H1 (cell line): ENCODE measurements at regions not wholly inside any gene's neighbourhood (a gene's known extent, or its start where the extent isn't known, plus 50 kb on each side); places are given as distances from the start of the nearest gene placed in this dataset.

Experiments
- CTCF ChIA-PET: fragments of 300-600 bp; sonication (Branson Sonifier 250); formaldehyde crosslinking; loops from one replicate; lab custom pipeline; 2021; ENCODE audit not compliant: partially characterized antibody; lab: Charles Lee
- POLR2A ChIA-PET: fragments of 300-600 bp; sonication (Branson Sonifier 250); formaldehyde crosslinking; loops from one replicate; lab custom pipeline; 2021; ENCODE audit warnings: inconsistent platforms; ENCODE audit not compliant: partially characterized antibody; lab: Charles Lee
- DNase-seq, 2 experiments: peaks; one replicate each; pipeline versions ENCODE4 v3.0.0 to v3.0.0-alpha.2; 2010 to 2022; ENCODE audit warnings: low spot score in 2 of 2, low read depth in 1 of 2, mixed read lengths in 1 of 2
- FAIRE-seq: peaks from 2 replicates; lab custom pipeline; 2011; peaks lifted over from hg19 to GRCh38; lab: Jason Lieb, UNC
- H2AFZ ChIP-seq: 2 replicates; pipeline ENCODE4 v1.8.1; 2012; ENCODE audit warnings: low read length, inconsistent platforms
- H2AK5ac ChIP-seq: 2 replicates; pipeline ENCODE4 v1.6.1; 2013; ENCODE audit warnings: low read depth, low read length
- H2BK120ac ChIP-seq: replicated peaks from 2 replicates; pipeline ENCODE3; 2013; ENCODE audit warnings: low read depth, low read length, inconsistent platforms
- H2BK12ac ChIP-seq: 2 replicates; pipeline ENCODE4 v1.6.1; 2013; ENCODE audit warnings: low read depth, low read length
- H2BK15ac ChIP-seq: 2 replicates; pipeline ENCODE4 v1.6.1; 2013; ENCODE audit warnings: low read length
- H2BK20ac ChIP-seq: 2 replicates; pipeline ENCODE4 v1.6.1; 2013; ENCODE audit warnings: low read length
- H2BK5ac ChIP-seq: 2 replicates; pipeline ENCODE4 v1.6.1; 2013; ENCODE audit warnings: low read depth, low read length
- H3K14ac ChIP-seq: 2 replicates; pipeline ENCODE4 v1.6.1; 2013; ENCODE audit warnings: inconsistent platforms; ENCODE audit not compliant: insufficient read length
- H3K18ac ChIP-seq: 2 replicates; pipeline ENCODE4 v1.6.1; 2013; ENCODE audit warnings: low read length; ENCODE audit errors: extremely low read depth
- H3K23ac ChIP-seq: 2 replicates; pipeline ENCODE4 v1.6.1; 2013; ENCODE audit warnings: inconsistent platforms; ENCODE audit not compliant: insufficient read length
- H3K23me2 ChIP-seq: 2 replicates; pipeline ENCODE4 v1.6.1; 2013; ENCODE audit warnings: low read depth, low read length
- H3K27ac ChIP-seq: 2 replicates; pipeline ENCODE4 v1.6.1; 2011; ENCODE audit warnings: low read depth, low read length, inconsistent platforms
- H3K27me3 ChIP-seq, 4 experiments: replicated peaks in 1 of 4; 1 replicate in 1 of 4; 2 replicates in 3 of 4; pipeline versions ENCODE4 v1.6.1 to v1.8.1; 2011 to 2013; ENCODE audit warnings: low read length in 3 of 4, mild to moderate bottlenecking in 3 of 4, inconsistent platforms in 2 of 4, mixed read lengths in 2 of 4, moderate library complexity in 1 of 4; ENCODE audit not compliant: control insufficient read depth in 3 of 4, insufficient read depth in 3 of 4; ENCODE audit errors: extremely low read depth in 1 of 4
- H3K36me3 ChIP-seq, 4 experiments: 2 replicates each; pipeline versions ENCODE4 v1.6.1 to v1.8.1; 2011 to 2013; ENCODE audit warnings: mild to moderate bottlenecking in 4 of 4, low read length in 3 of 4, moderate library complexity in 2 of 4, control low read depth in 1 of 4, inconsistent platforms in 1 of 4; ENCODE audit not compliant: insufficient read depth in 4 of 4, control insufficient read depth in 2 of 4
- H3K4ac ChIP-seq: replicated peaks from 2 replicates; pipeline ENCODE3; 2013; ENCODE audit warnings: low read length, low read depth, mixed read lengths, inconsistent platforms; ENCODE audit not compliant: insufficient read length
- H3K4me1 ChIP-seq, 4 experiments: replicated peaks in 1 of 4; 1 replicate in 1 of 4; 2 replicates in 3 of 4; pipeline versions ENCODE4 v1.6.1 to v1.8.1; 2011 to 2013; ENCODE audit warnings: low read length in 3 of 4, inconsistent platforms in 2 of 4, mixed read lengths in 1 of 4; ENCODE audit not compliant: insufficient read depth in 4 of 4, control insufficient read depth in 3 of 4
- H3K4me2 ChIP-seq, 2 experiments: 2 replicates each; pipeline versions ENCODE4 v1.6.1 to v1.8.1; 2011 to 2013; ENCODE audit warnings: low read depth in 2 of 2, low read length in 2 of 2, control low read depth in 1 of 2, inconsistent platforms in 1 of 2, mild to moderate bottlenecking in 1 of 2; ENCODE audit not compliant: insufficient read depth in 1 of 2
- H3K4me3 ChIP-seq, 4 experiments: fragments of 200-600, 300-600 bp in 1 of 4; sonication (generic), shearing (Covaris generic), sonication (Bioruptor Twin) in 1 of 4; 2 replicates each; pipeline versions ENCODE4 v1.5.1 to v1.8.1; 2011 to 2016; ENCODE audit warnings: low read length in 4 of 4, low read depth in 3 of 4, control low read depth in 2 of 4, inconsistent platforms in 2 of 4, mild to moderate bottlenecking in 2 of 4, mixed read lengths in 1 of 4, moderate library complexity in 1 of 4; ENCODE audit not compliant: insufficient read depth in 2 of 4; ENCODE audit errors: extremely low read depth in 1 of 4
- H3K56ac ChIP-seq: replicated peaks from 2 replicates; pipeline ENCODE3; 2013; ENCODE audit warnings: low read depth, mild to moderate bottlenecking, mixed read lengths, low read length, inconsistent platforms; ENCODE audit not compliant: insufficient read length
- H3K79me1 ChIP-seq: 2 replicates; pipeline ENCODE4 v1.6.1; 2013; ENCODE audit warnings: low read depth, low read length, control low read depth
- H3K79me2 ChIP-seq, 2 experiments: 2 replicates each; pipeline versions ENCODE4 v1.6.1 to v1.8.1; 2012 to 2013; ENCODE audit warnings: low read length in 2 of 2, mild to moderate bottlenecking in 2 of 2, inconsistent platforms in 1 of 2; ENCODE audit not compliant: insufficient read depth in 2 of 2, control insufficient read depth in 1 of 2
- H3K9ac ChIP-seq, 4 experiments: replicated peaks in 1 of 4; 1 replicate in 1 of 4; 2 replicates in 3 of 4; pipeline versions ENCODE4 v1.6.1 to v1.8.1; 2011 to 2013; ENCODE audit warnings: low read depth in 3 of 4, low read length in 3 of 4, control low read depth in 2 of 4, mild to moderate bottlenecking in 2 of 4, moderate library complexity in 2 of 4, inconsistent platforms in 1 of 4; ENCODE audit errors: extremely low read depth in 1 of 4
- H3K9me3 ChIP-seq, 2 experiments: 2 replicates each; pipeline versions ENCODE4 v1.6.1 to v1.8.1; 2012 to 2013; ENCODE audit warnings: mild to moderate bottlenecking in 2 of 2, moderate library complexity in 2 of 2, control low read depth in 1 of 2, inconsistent platforms in 1 of 2, low read depth in 1 of 2, low read length in 1 of 2, mixed read lengths in 1 of 2; ENCODE audit not compliant: insufficient read depth in 2 of 2
- H4K20me1 ChIP-seq, 2 experiments: replicated peaks in 1 of 2; 2 replicates each; pipeline versions ENCODE3 to v1.8.1; 2011 to 2013; ENCODE audit warnings: inconsistent platforms in 2 of 2, low read length in 2 of 2, mild to moderate bottlenecking in 1 of 2; ENCODE audit not compliant: insufficient read depth in 2 of 2, control insufficient read depth in 1 of 2
- H4K5ac ChIP-seq: 2 replicates; pipeline ENCODE4 v1.6.1; 2013; ENCODE audit warnings: low read length, low read depth, mixed read lengths, inconsistent platforms; ENCODE audit not compliant: insufficient read length
- H4K8ac ChIP-seq: 2 replicates; pipeline ENCODE4 v1.8.0; 2013; ENCODE audit warnings: mild to moderate bottlenecking, moderate library complexity, low read length, inconsistent platforms; ENCODE audit not compliant: insufficient read depth; ENCODE audit errors: extremely low read depth
- H4K91ac ChIP-seq: replicated peaks from 2 replicates; pipeline ENCODE3; 2013; ENCODE audit warnings: low read length, mixed read lengths, inconsistent platforms; ENCODE audit not compliant: insufficient read length
- ATF3 ChIP-seq: IDR thresholded peaks from 2 replicates; pipeline ENCODE4 v1.6.1; 2011; ENCODE audit warnings: low read depth, mild to moderate bottlenecking, low read length; ENCODE audit not compliant: insufficient read depth
- BACH1 ChIP-seq: IDR thresholded peaks from 2 replicates; pipeline ENCODE4 v1.6.1; 2012; ENCODE audit warnings: low read length, improper control_type of control experiment
- CEBPB ChIP-seq: IDR thresholded peaks from 2 replicates; pipeline ENCODE4 v1.6.1; 2012; ENCODE audit warnings: low read depth, low read length
- CREB1 ChIP-seq: IDR thresholded peaks from 2 replicates; pipeline ENCODE4 v1.6.1; 2012; ENCODE audit warnings: inconsistent platforms
- CTBP2 ChIP-seq: IDR thresholded peaks from 2 replicates; pipeline ENCODE4 v1.7.0; 2011; ENCODE audit warnings: borderline replicate concordance, mild to moderate bottlenecking, moderate library complexity, mixed read lengths, low read length; ENCODE audit not compliant: insufficient read depth, insufficient read length
- CTCF ChIP-seq, 3 experiments: IDR thresholded peaks; 1 replicate in 2 of 3; 2 replicates in 1 of 3; pipeline versions ENCODE4 v1.5.1 to v1.6.1; 2011; ENCODE audit warnings: low read length in 3 of 3, mild to moderate bottlenecking in 3 of 3, inconsistent platforms in 2 of 3, low read depth in 1 of 3, moderate library complexity in 1 of 3; ENCODE audit not compliant: insufficient read depth in 1 of 3; ENCODE audit errors: control extremely low read depth in 1 of 3
- EP300 ChIP-seq, 2 experiments: IDR thresholded peaks; 1 replicate in 1 of 2; 2 replicates in 1 of 2; pipeline ENCODE4 v1.6.1; 2011 to 2012; ENCODE audit warnings: low read depth in 2 of 2, low read length in 2 of 2, mild to moderate bottlenecking in 2 of 2, borderline replicate concordance in 1 of 2, inconsistent platforms in 1 of 2, moderate library complexity in 1 of 2
- EZH2 ChIP-seq: fragments of 200-600 bp; sonication (generic); IDR thresholded peaks from 2 replicates; pipeline ENCODE4 v1.7.1; 2012; ENCODE audit warnings: low read depth, mild to moderate bottlenecking, moderate library complexity, low read length, inconsistent platforms; ENCODE audit not compliant: severe bottlenecking
- MAX ChIP-seq: IDR thresholded peaks from 2 replicates; pipeline ENCODE4 v1.6.1; 2012; ENCODE audit warnings: inconsistent platforms
- NRF1 ChIP-seq: IDR thresholded peaks from 2 replicates; pipeline ENCODE4 v1.6.1; 2011; ENCODE audit warnings: mild to moderate bottlenecking, low read depth, low read length, improper control_type of control experiment
- POU5F1 ChIP-seq: IDR thresholded peaks from 2 replicates; pipeline ENCODE4 v1.6.1; 2011; ENCODE audit warnings: low read depth, mild to moderate bottlenecking, low read length, moderate library complexity
- SP2 ChIP-seq: IDR thresholded peaks from 2 replicates; pipeline ENCODE4 v1.6.1; 2012; ENCODE audit warnings: mild to moderate bottlenecking, low read length, inconsistent platforms
- WGBS, 2 experiments: shearing (Covaris generic) in 1 of 2; methylation state at CpG; one replicate each; pipeline versions ENCODE4 v1.1.6 to v1.1.7; 2013 to 2015; ENCODE audit warnings: low lambda C conversion rate in 2 of 2, mixed read lengths in 2 of 2, inconsistent platforms in 1 of 2, low coverage in 1 of 2, missing lambda C conversion rate in 1 of 2; ENCODE audit not compliant: insufficient replicate concordance in 2 of 2, insufficient coverage in 1 of 2, insufficient read length in 1 of 2; ENCODE audit errors: extremely low coverage in 1 of 2, missing lambda C conversion rate in 1 of 2; 5-methylcytosine and 5-hydroxymethylcytosine counted together

- Histone ChIP-seq H3K14ac (no peak overlapping the region), H3K36me3 (no peaks in the 10 kb centered on the region), H3K9me3 (no peaks in the 10 kb centered on the region), H2BK12ac (no peak overlapping the region), H2AFZ (no peak overlapping the region), H3K4me3 (no peak overlapping the region), H3K23me2 (no peaks in the 10 kb centered on the region), H3K9ac (no peak overlapping the region), H3K18ac (no peak overlapping the region), H4K5ac (no peak overlapping the region), H4K91ac (no peak overlapping the region), H3K4me1 (no peaks in the 10 kb centered on the region), H2AK5ac (no peak overlapping the region), H3K56ac (no peak overlapping the region), H3K4ac (no peak overlapping the region), H3K27ac (no peak overlapping the region), H3K79me1 (no peaks in the 10 kb centered on the region), H2BK15ac (no peak overlapping the region), H2BK5ac (no peak overlapping the region), H4K8ac (no peak overlapping the region), H2BK120ac (no peak overlapping the region), H3K4me2 (no peak overlapping the region), H3K79me2 (no peaks in the 10 kb centered on the region), H3K27me3 (no peaks in the 10 kb centered on the region), H4K20me1 (no peaks in the 10 kb centered on the region), H3K23ac (no peak overlapping the region), H2BK20ac (no peak overlapping the region)
- no peak for TF ChIP-seq EP300 (IDR thresholded peaks at IDR 0.05; ENCODE audit: borderline replicate concordance in 1 of 2, low read depth in 2 of 2, low read length in 2 of 2)
- TF ChIP-seq BACH1, result no peak
- no peak for TF ChIP-seq ATF3
- no peak for TF ChIP-seq CTCF (IDR thresholded peaks at IDR 0.05; ENCODE audit: control extremely low read depth in 1 of 3, insufficient read depth in 1 of 3, low read depth in 1 of 3, low read length in 3 of 3)
- TF ChIP-seq CREB1, result no peak
- TF ChIP-seq CTBP2, result no peak
- no peak for TF ChIP-seq MAX
- TF ChIP-seq CEBPB, result no peak
- TF ChIP-seq EZH2, result no peak
- TF ChIP-seq POU5F1, result no peak
- no peak for TF ChIP-seq NRF1
- TF ChIP-seq SP2, result no peak
- DNase-seq (no peak), FAIRE-seq (no peak)
- POLR2A ChIA-PET, result no interaction called here
- 85% methylated on average over 3 of the region's 3 CpGs; no CpG with 5 or more reads in 1 of the 2 experiments for WGBS, 2 experiments
- CTCF ChIA-PET, result no interaction called here
These were observed 533.3 kb downstream of the LRFN5 start for GRCh38 chr14:42140001-42140400.
